GM15510 (cell line): ENCODE measurements at regions not wholly inside any gene's neighbourhood (a gene's known extent, or its start where the extent isn't known, plus 50 kb on each side); places are given as distances from the start of the nearest gene placed in this dataset.

Experiments used
- POLR2A ChIP-seq: IDR thresholded peaks from 3 replicates; pipeline ENCODE4 v1.6.1; 2011; ENCODE audit warnings: borderline replicate concordance; ENCODE audit not compliant: insufficient read length; ENCODE audit errors: extremely low read depth

DNA sequence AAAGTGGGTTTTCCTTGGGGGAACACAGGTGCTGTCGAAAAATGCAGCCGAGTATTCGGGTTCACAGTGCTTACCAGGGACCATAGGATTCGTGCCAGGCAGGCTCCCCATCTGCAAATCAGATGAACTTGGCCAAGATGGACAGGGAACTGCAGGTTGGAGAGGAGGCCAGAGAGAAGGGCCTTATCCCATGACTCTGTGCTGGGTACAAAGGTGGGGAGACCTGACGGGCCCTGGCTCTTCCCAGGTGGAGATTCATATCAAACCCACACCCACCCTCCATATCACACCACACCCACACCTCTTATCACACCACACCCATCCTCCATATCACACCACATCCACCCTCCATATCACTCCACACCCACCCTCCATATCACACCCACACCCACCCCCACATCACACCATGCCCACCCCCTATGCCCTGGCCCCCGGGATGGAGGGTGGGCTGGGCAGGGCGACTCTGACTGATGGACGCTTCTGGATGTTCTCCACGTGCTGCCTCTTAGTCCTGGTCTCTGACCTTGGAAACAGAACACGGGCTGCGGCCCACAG is 319.7 kb downstream of the ADGRD1 start:
- TF ChIP-seq POLR2A = no peak

DNA sequence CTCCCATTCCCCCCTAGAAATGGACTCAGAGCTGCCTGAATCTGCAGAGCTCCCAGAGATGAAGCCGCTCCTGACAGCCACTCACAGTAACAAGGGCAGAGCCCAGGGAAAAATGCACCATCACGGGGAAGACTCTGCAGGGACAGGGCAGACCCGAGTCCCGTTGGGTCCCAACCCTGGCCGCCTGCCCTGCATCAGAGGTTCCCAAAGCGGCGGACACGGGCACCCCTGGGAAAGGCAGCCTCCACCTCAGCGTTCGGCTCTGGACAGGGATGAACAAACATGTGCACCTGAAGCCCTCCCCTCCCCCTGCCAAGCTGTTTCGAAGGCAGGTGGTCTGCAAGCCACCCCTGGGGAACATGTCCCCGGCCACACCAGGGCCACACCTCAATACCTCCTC is 320.4 kb downstream of the ADGRD1 start:
- TF ChIP-seq POLR2A = no peak

DNA sequence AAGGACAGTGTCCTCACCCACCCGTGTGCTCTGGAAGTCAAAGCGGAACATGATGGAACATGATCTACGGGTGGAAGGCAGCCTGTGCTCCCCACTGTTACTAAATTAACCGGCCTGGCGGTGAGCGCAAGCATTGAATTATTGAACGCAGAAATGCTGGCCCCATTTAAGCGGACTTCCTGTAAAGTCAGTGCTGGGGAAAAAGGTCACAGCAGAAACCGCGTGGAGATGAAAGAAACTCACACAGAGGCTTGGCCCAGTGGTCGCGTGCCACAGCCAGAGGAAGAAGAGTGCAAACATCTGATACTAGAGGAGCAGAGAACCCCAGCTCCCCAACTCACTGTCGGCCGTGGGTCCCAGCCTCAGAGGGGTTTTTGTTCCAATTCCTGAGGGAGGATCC is 321.2 kb downstream of the ADGRD1 start:
- no peak for TF ChIP-seq POLR2A

DNA sequence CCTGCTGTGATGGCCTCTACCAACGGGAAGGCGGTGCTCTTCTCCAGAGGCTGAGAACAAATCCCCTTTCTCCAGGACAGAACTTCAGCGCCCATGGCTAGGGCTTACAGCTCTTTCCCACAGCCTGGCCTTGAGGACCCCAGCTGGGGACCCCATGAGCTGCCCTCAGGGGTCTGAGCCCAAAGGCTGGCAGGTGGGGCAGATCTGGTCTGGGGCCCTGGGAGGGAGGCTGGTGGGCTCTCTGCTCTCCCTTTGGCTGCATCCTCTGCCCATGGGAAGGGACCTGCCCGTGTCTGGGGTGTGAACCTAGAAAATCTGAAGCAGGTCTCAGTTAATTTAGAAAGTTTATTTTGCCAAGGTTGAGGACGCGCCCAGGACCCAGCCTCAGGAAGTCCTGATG is 322.1 kb downstream of the ADGRD1 start:
- no peak for TF ChIP-seq POLR2A

DNA sequence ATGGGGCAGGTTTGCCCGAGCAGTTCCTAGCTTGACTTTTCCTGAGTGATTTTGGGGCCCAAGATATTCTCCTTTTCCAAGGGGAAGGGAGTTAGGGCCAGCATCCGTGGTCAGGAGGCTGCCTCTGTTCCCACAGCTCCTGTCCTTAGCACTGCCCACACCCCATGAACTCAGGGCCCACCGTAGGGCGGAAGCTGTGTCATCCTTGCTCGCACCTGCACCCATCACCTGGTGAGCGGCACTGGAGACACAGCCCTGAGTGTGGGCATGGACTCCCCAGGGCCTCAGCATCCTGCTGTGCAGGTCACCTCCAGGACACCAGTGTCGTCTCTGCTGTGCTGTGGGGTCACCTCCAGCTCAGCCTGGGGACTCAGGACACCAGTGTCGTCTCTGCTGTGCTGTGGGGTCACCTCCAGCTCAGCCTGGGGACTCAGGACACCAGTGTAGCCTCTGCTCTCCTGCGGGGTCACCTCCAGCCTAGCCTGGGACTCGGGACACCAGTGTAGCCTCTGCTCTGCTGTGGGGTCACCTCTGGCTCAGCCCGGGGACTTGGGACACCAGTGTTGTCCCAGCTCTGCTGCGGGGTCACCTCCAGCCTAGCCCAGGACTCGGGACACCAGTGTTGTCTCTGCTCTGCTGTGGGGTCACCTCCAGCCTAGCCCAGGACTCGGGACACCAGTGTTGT is 322.9 kb downstream of the ADGRD1 start:
- no peak for TF ChIP-seq POLR2A

DNA sequence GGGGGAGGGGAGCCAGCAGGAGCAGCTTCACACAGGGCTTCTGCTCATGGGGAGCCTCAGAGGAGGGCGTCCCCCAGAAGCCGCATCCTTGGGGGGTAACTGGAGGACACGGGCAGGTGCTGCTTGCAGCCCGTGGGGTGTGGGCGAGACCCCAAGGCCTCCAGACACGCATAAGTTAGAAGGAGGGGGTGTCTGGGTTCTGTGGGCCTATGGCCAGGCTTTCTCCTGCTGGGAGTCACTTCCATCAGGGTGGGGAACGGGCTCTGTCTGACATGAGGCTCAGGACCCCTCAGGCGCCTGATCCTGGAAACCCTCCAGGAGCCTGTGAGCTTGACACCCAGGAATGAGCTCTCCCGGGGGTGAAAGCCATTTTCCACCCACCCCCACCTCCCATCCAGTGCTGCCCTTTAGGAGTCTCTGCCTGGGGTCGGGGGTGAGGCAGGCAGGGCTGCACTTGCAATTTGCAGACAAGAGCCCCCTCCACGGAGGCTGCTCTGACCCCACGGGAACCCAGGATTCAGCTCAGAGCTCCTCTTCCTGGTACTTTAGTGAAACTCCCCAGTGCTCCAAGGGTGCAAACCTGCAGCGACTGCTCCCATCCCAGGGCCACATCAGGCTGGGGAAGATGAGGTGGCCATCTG is 325.7 kb downstream of the ADGRD1 start:
- no peak for TF ChIP-seq POLR2A

DNA sequence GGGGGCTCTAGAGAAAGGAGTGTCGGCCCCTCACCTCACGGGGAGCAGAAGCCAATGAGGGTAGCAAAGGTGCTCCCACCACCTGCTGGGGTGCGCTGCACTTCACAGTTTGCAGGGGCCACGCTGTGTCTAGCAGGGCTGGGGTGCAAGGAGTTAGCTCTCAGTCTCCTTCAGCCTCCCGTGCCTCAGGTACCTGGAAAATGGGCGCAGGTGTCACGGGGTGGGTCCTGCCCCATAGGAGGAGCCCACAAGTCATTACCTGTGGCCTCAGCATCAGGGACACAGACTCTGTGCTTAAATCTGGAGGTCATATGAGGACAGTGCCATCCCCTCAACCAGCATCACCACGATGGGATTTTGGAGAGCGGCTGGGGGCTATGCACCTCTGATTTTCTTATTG is 326.7 kb downstream of the ADGRD1 start:
- TF ChIP-seq POLR2A = no peak

DNA sequence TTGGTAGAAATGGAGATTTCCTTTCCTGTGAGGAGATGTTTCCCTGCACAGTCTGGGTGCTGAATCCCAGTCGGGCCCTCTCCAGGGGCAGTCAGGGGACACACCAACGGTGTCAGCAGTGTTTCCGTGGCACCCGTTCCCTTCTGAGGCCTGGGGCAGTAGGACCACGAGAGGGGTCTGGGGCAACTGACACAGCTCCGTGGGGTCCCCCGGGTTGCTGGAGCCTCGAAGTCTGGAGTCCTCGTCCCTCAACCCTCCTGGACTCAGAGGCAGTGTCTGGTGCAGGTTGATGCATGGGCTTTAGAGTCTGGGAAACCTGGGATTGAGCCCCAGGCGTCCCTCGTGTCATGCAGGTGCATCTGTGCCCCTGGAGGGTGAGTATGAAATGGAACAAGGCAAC is 327.3 kb downstream of the ADGRD1 start:
- no peak for TF ChIP-seq POLR2A

DNA sequence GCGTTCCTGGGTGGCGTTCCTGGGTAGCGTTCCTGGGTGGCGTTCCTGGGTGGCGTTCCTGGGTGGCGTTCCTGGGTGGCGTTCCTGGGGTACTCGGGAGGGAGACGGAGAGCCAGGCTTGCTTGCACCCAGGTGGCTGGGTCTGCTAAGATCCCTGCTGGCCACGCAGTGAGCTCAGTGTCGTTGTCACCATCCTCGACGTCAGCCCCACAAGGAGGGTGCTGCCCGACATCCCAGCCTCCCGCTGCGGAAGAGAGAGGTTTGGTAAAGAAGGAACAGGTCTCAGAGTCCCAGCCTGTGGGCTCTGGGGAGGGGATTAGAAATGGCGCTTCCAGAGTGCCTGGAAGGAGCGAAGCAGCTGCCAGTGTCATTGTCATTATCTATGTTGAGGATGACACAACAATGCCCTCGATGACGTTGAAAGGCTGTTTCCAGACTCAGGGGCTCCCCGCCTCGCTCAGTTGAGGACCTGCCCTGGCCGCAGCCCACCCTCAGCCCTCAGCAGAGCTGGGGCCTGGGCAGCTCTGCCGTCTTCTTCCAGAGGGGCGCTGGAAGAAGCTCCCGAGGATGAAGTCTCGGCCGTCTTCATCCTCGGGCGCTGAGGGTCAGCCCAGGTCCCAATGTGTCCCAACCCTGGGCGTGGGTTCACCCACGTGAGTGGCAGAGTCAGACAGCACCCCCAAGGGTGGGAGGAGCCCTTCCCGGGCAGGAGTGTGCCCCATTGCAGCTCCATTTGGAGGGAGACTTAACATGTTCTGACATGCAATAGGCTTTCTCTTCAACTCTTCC is 328.8 kb downstream of the ADGRD1 start:
- no peak for TF ChIP-seq POLR2A

DNA sequence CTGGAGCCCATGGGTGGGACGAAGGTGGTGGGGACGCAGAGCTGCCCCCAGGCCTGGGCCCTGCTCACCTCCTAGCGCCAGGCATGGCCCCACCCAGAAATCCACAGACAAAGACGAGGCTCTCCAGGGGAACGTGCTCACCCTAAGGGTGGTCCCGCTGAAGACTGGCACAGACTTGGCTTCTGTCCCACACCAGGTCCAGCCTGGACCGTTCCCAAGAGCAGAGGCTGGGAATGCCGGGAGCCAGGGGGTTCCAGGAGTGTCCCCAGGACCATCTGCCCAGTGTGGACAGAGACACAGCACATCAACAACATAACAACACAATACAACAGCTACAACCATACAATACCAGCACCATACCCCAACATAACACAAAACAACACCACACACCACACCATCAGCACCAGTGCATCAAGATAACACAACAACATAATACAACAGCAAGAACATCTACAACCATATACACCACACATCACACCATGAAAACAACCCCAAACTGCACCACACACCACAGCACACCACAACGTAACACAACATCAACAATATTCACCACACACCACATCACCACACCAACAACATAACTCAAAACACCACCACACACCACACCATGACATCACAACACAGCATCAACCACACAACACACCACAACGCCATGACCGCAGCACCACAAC is 329.6 kb downstream of the ADGRD1 start:
- no peak for TF ChIP-seq POLR2A

DNA sequence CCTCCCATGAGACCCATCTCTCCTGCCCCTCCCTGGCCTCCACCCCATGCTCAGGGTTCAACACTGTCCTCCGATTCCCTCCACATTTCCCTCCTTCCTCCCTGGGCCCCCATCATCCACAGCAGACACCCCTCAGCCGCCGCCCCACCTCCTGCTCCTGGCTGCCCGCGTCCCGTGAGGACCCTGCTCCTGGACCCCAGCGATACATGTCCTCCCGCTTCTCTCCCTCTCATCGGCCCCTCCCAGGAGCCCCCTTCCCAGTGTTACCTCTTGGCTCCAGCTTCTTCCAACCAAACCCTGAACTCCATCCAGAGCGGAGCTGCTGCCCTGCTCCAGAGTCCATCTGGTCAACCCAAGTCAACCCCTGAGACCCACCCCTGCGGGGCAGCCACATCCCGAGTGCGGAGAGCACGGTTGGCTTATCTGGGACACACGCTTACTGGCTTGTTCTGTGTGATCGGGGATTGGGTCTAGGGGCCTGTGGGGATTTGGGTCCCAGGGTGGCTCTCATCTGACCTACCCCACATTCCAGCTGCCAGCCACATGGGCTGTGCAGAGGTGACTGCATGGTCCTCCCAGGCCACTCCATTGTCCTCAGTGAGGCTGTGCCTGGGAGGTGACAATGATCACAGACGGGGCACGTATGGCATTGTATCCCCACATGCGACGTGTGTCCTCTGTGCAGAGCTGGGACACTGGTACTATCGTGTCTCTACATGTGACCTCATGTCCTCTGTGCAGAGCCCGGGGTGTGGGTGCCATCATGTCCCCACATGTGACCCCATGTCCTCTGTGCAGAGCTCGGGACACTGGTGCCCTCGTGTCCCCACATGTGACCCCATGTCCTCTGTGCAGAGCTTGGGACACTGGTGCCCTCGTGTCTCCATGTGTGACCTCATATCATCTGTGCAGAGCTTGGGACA is 333.6 kb downstream of the ADGRD1 start:
- TF ChIP-seq POLR2A = no peak

DNA sequence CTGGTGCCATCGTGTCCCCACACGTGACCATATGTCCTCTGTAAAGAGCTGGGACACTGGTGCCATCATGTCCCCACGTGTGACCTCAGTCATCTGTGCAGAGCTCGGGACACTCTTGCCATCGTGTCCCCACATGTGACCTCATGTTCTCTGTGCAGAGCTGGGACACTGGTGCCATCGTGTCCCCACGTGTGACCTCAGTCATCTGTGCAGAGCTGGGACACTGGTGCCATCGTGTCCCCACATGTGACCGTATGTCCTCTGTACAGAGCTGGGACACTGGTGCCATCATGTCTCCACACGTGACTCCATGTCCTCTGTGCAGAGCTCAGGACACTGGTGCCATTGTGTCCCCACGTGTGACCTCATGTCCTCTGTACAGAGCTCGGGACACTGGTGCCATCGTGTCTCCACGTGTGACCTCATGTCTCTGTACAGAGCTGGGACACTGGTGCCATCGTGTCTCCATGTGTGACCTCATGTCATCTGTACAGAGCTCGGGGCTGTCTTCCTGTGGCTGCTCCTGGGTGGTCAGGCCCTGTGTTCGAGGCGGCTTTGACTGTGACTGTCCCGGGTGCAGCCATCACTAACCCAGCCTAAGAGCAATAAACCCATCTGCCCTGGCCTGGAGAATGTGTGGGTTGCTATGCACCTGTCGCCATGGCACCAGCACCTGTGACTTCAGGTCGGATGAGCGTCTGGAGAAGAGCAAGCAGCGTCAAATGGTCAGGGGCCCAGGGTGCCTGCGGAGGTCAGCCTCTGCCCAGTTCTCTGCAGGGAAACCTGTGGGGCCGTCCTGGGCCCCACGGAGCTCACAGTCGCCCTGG is 334.4 kb downstream of the ADGRD1 start:
- TF ChIP-seq POLR2A = no peak

DNA sequence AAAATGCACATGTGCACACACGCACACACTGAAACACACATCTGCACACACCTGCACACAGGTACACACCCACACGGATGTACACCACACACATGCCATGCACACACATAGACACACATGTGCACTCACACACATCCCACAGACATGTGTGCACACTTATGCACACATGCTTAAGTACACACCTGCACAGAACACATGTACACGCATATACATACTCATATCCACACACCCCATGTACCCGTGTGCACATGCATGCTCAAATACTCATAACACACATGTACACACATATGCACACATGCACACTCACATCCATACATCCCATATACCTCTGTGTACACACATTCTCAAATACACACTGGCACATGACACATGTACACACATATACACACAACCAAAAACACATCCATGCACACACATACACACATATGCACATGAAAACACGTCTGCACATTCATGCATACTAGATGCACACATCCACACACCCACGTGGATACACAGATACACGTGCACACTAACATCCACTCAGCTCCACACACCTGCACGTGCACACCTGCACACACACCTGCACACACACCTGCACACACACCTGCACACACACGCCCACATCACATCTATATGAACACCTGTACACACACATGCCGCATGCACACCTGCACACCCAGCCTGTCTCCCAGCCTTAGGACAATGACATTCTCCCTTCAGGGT is 336.7 kb downstream of the ADGRD1 start:
- TF ChIP-seq POLR2A = no peak

DNA sequence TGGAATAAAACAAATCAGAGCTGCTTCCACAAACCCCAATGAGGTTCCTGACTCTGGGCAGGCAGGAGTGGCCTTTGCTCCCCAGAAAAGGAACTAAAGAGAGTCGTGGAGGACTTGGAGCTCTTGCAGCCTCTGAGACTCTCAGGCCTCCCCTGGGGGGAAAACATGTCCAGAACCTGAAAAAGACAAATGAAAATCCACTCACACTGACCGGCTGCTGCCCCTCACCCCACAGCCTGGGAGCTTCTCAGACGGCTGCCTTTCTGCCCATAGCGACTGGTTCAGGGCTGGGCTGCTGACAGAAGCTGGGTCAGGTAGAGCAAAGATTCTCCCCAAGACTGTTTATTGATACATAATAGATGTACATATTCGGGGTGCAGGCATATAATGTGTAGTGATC is 356.0 kb downstream of the ADGRD1 start:
- no peak for TF ChIP-seq POLR2A
